ENCODE measurements at regions not wholly inside any gene's neighbourhood (a gene's known extent, or its start where the extent isn't known, plus 50 kb on each side); places are given as distances from the start of the nearest gene placed in this dataset.

DNA sequence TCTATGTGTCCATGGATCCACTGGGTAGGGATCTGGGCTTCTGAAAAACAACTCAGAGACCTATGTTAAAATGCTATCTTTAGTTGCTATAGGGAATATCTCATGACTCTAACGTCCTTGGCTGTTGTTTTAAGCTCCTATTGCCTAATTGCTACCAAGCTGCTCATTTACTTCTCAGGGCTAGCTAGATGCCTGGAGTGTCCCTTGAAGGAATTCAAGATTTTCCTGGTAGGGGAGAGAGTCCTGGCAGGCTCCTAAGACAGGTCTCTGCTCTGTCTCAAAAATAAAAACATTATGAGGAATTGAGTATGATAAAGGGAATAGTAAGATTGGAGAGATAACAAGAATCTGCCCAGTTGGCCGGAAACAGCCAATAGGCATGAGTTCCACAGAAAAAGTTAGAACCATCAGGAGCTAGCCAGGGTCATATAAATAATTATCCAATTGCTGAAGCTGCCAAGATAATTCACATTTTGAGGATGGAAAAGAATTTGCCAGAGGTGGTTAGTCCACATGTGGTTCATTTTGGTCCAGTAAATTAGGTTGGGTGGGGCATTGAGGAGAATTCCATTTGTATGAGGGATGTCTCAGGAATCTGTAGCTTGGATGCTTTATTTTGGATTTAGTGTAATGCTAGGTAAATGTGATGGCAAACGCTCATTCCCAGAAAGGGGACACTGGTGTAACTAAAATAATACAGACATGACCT lies 362.7 kb upstream of the VSTM2A start:
- TF ChIP-seq, protein P1, sequence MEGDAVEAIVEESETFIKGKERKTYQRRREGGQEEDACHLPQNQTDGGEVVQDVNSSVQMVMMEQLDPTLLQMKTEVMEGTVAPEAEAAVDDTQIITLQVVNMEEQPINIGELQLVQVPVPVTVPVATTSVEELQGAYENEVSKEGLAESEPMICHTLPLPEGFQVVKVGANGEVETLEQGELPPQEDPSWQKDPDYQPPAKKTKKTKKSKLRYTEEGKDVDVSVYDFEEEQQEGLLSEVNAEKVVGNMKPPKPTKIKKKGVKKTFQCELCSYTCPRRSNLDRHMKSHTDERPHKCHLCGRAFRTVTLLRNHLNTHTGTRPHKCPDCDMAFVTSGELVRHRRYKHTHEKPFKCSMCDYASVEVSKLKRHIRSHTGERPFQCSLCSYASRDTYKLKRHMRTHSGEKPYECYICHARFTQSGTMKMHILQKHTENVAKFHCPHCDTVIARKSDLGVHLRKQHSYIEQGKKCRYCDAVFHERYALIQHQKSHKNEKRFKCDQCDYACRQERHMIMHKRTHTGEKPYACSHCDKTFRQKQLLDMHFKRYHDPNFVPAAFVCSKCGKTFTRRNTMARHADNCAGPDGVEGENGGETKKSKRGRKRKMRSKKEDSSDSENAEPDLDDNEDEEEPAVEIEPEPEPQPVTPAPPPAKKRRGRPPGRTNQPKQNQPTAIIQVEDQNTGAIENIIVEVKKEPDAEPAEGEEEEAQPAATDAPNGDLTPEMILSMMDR (IDR thresholded peaks at IDR 0.05; ENCODE audit: insufficient read depth, low read length, missing control alignments), result no peak
- no peak for DNase-seq (ENCODE audit: low read depth, low spot score)
- ChIA-PET POLR2A (no interaction called here), CTCF (no interaction called here)
- no peak overlapping the region for H3K4me3 ChIP-seq (ENCODE audit: low read depth, low read length)

DNA sequence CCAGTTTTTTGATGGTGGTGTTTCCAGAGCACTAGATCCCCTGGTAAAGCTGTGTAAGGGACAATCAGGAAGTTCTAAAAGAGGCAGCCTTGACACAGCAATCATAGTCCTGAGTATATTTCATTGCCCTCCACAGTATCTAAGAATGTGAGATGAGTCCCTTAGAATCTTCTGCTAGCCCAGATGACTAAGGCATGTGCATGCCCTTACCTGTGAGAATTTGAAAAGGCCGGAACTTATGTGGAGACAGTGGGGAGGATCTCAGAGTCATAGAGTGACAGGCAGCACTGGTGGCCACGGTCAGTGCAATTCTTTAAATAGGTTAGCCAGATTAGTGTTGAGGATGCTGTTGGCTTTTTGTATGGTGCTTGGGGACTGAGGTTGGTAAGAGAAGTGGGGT lies 361.4 kb upstream of the VSTM2A start:
- ChIA-PET CTCF (no interaction called here), POLR2A (no interaction called here)
- no peak for DNase-seq (ENCODE audit: low read depth, low spot score)
- TF ChIP-seq, protein P1 (IDR thresholded peaks at IDR 0.05; ENCODE audit: insufficient read depth, low read length, missing control alignments), result no peak
- H3K4me3 ChIP-seq (ENCODE audit: low read depth, low read length), result no peak overlapping the region

DNA sequence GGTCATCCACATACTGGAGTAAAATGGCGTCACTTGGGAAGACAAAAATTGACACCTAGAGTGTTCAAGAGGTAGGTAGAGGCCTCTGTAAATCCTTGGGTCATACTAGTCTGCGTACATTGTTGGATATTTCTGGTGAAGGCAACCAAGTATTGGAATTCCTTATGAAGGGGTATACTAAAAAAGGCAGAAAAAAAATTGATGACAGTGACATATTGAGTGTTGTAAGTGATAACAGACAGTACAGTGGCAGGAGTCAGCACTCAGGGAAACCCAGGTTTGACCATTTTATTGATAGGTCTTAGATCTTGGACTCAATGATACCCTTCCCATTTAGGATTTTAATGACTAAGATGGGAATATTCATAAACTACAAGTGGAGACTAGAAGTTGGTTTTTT lies 359.1 kb upstream of the VSTM2A start:
- CTCF ChIA-PET, result no interaction called here
- POLR2A ChIA-PET, result no interaction called here
- TF ChIP-seq, protein P1 (IDR thresholded peaks at IDR 0.05; ENCODE audit: insufficient read depth, low read length, missing control alignments), result no peak
- H3K4me3 ChIP-seq (ENCODE audit: low read depth, low read length), result no peak overlapping the region
- DNase-seq (ENCODE audit: low read depth, low spot score), result no peak

DNA sequence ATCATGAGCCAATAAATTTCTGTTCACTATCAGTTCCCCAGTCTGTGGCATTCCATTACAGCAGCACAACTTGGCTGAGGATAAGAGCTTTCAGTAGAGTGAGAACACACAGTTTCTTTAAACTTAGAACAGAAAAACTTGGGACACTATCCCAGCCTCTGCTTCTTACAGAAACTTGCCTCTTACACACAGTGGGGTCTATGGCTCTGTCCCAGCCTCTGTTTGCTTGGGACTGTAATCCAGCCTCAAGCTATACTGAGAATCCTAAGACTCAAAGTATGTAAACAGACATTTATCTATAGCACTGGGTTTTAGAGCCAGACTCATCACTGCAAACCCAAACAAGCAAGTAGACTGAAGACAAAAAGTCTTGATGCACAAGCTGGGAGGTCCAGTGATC lies 355.8 kb upstream of the VSTM2A start:
- H3K4me3 ChIP-seq (ENCODE audit: low read depth, low read length), result no peak overlapping the region
- POLR2A ChIA-PET, result no interaction called here
- TF ChIP-seq, protein P1 (IDR thresholded peaks at IDR 0.05; ENCODE audit: insufficient read depth, low read length, missing control alignments), result no peak
- CTCF ChIA-PET, result no interaction called here
- DNase-seq (ENCODE audit: low read depth, low spot score), result no peak

DNA sequence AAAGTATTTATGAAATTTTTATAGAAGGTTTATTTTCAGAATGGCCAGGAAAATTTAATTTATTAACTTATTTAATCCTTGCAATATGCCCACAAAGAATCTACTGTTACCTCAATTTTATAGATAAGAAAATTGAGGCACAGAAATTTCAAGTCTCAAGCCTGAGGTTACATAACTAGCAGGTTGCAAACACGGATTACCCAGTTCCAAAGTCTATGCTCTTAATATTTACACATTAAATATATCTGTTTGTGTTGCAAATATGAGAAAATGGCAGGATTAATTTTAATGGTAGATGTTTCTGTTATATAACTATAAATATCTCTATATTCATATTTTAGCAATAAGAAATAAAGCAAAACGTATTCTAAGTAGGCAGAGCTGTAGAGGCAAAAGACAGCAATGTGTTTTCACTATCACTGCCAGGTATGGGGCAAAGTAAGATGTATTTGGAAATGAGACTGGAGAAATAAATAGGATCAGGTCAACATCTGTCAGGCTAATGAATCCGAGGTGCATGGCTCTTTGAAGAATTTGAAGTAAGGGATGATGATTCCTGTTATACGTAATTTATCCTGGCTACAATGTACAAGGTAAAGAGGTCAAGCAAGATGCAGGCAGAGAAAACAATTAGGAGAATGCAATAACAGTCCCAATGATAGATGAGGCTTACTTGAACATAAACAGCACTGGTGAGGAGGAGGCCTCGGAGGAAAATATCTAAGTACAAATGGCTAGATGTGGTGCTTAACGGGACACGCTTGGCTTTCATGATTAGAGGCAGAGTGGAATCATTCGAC lies 354.1 kb upstream of the VSTM2A start:
- CTCF ChIA-PET, result no interaction called here
- no peak overlapping the region for H3K4me3 ChIP-seq (ENCODE audit: low read depth, low read length)
- TF ChIP-seq, protein P1 (IDR thresholded peaks at IDR 0.05; ENCODE audit: insufficient read depth, low read length, missing control alignments), result no peak
- POLR2A ChIA-PET, result no interaction called here
- DNase-seq (ENCODE audit: low read depth, low spot score), result no peak

DNA sequence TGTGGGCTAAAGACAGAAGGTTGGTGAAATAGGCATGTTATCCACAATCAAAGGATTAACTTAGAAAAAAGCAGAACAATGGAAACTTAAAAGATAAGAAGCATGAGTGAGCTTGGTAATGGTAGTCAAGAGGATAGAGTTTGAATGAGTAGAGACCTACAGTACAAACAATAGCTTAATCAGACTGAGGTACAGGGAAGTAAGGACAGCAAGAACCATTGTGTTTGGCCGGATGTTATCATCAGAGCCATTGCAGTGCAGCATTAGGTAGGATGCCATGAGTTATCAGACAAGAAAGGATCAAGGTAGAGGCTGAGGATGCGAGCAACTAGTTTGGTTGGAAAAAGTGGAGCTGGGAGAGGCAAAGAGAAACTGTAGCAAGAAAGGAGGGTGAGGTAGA lies 353.3 kb upstream of the VSTM2A start:
- ChIA-PET POLR2A (no interaction called here), CTCF (no interaction called here)
- no peak for DNase-seq (ENCODE audit: low read depth, low spot score)
- TF ChIP-seq, protein P1 (IDR thresholded peaks at IDR 0.05; ENCODE audit: insufficient read depth, low read length, missing control alignments), result no peak
- H3K4me3 ChIP-seq (ENCODE audit: low read depth, low read length), result no peak overlapping the region

Measured in AG04449 (cell line).